HL-60 (cell line): ENCODE measurements at regions not wholly inside any gene's neighbourhood (a gene's known extent, or its start where the extent isn't known, plus 50 kb on each side); places are given as distances from the start of the nearest gene placed in this dataset.

Experiments used
- CTCF ChIP-seq: IDR thresholded peaks from one replicate; pipeline ENCODE4 v1.5.1; 2011; ENCODE audit warnings: low read length, control low read depth, inconsistent platforms; ENCODE audit not compliant: insufficient read depth
- GABPA ChIP-seq: IDR thresholded peaks from 2 replicates; pipeline ENCODE4 v1.6.1; 2012; ENCODE audit warnings: low read depth
- TF ChIP-seq, protein P1 (sequence below): IDR thresholded peaks from 2 replicates; pipeline ENCODE4 v1.6.1; 2012; ENCODE audit warnings: low read depth; ENCODE audit not compliant: insufficient replicate concordance

- TF ChIP-seq, protein P1, sequence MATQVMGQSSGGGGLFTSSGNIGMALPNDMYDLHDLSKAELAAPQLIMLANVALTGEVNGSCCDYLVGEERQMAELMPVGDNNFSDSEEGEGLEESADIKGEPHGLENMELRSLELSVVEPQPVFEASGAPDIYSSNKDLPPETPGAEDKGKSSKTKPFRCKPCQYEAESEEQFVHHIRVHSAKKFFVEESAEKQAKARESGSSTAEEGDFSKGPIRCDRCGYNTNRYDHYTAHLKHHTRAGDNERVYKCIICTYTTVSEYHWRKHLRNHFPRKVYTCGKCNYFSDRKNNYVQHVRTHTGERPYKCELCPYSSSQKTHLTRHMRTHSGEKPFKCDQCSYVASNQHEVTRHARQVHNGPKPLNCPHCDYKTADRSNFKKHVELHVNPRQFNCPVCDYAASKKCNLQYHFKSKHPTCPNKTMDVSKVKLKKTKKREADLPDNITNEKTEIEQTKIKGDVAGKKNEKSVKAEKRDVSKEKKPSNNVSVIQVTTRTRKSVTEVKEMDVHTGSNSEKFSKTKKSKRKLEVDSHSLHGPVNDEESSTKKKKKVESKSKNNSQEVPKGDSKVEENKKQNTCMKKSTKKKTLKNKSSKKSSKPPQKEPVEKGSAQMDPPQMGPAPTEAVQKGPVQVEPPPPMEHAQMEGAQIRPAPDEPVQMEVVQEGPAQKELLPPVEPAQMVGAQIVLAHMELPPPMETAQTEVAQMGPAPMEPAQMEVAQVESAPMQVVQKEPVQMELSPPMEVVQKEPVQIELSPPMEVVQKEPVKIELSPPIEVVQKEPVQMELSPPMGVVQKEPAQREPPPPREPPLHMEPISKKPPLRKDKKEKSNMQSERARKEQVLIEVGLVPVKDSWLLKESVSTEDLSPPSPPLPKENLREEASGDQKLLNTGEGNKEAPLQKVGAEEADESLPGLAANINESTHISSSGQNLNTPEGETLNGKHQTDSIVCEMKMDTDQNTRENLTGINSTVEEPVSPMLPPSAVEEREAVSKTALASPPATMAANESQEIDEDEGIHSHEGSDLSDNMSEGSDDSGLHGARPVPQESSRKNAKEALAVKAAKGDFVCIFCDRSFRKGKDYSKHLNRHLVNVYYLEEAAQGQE, result no peak
- TF ChIP-seq CTCF (no peak), GABPA (no peak)
Observed at GRCh38 chr3:31105438-31106077, 211.1 kb upstream of the GADL1 start.
